HEK293 (cell line): ENCODE measurements at regions not wholly inside any gene's neighbourhood (a gene's known extent, or its start where the extent isn't known, plus 50 kb on each side); places are given as distances from the start of the nearest gene placed in this dataset.
A peak's percentile ranks its signal among the peaks of the same experiment; 100 is the strongest.

ENCODE experiments used
- CTCF ChIA-PET: fragments of 350-600 bp; formaldehyde crosslinking; extraction: SDS; loops from one replicate; lab custom pipeline; 2021; ENCODE audit warnings: antibody characterized with exemption; lab: Yijun Ruan, JAX
- POLR2A ChIA-PET: fragments of 300-600 bp; formaldehyde crosslinking; extraction: SDS; loops from one replicate; lab custom pipeline; 2020; ENCODE audit warnings: antibody characterized with exemption, inconsistent platforms; lab: Yijun Ruan, JAX
- H3K27ac ChIP-seq: fragments of 200-500 bp; sonication (Bioruptor generic); 2 replicates; pipeline ENCODE4 v1.5.1; 2014; ENCODE audit warnings: low read depth, low read length, control low read depth, inconsistent platforms; ENCODE audit errors: extremely low read depth
- H3K36me3 ChIP-seq, 2 experiments: fragments of 200-500 bp in 1 of 2; sonication (Bioruptor generic) in 1 of 2; 1 replicate in 1 of 2; 2 replicates in 1 of 2; pipeline ENCODE4 v1.5.1; 2014 to 2017; ENCODE audit warnings: inconsistent platforms in 2 of 2, low read length in 2 of 2; ENCODE audit not compliant: control insufficient read depth in 2 of 2, insufficient read depth in 1 of 2
- H3K4me1 ChIP-seq: fragments of 200-500 bp; sonication (Bioruptor generic); 2 replicates; pipeline ENCODE4 v1.5.1; 2014; ENCODE audit warnings: mild to moderate bottlenecking, low read length, inconsistent platforms; ENCODE audit not compliant: control insufficient read depth, insufficient read depth
- H3K4me3 ChIP-seq: 2 replicates; pipeline ENCODE4 v1.5.1; 2011; ENCODE audit warnings: low read depth, mild to moderate bottlenecking, control low read depth, low read length, moderate library complexity
- H3K9me3 ChIP-seq: fragments of 200-500 bp; sonication (Bioruptor generic); 2 replicates; pipeline ENCODE4 v1.5.1; 2014; ENCODE audit warnings: low read depth, low read length, inconsistent platforms; ENCODE audit not compliant: control insufficient read depth, insufficient read depth
- ATF2 ChIP-seq: fragments of 450-650 bp; formaldehyde crosslinking; IDR thresholded peaks from 2 replicates; pipeline ENCODE4 v1.5.1; 2016; ENCODE audit warnings: missing biosample characterization, missing genetic modification characterization, low read depth
- IKZF3 ChIP-seq: fragments of 450-650 bp; IDR thresholded peaks from 2 replicates; pipeline ENCODE4 v1.5.0; 2018; ENCODE audit warnings: missing biosample characterization, mild to moderate bottlenecking, missing genetic modification characterization, moderate library complexity
- REPIN1 ChIP-seq: fragments of 450-650 bp; formaldehyde crosslinking; IDR thresholded peaks from 2 replicates; pipeline ENCODE4 v1.5.1; 2017; ENCODE audit warnings: missing biosample characterization, missing genetic modification characterization, low read depth
- ZBTB21 ChIP-seq: fragments of 450-650 bp; formaldehyde crosslinking; IDR thresholded peaks from 2 replicates; pipeline ENCODE4 v1.5.1; 2017; ENCODE audit warnings: missing biosample characterization, missing genetic modification characterization
- ZFP3 ChIP-seq: fragments of 450-650 bp; formaldehyde crosslinking; IDR thresholded peaks from 2 replicates; pipeline ENCODE4 v1.5.1; 2016; ENCODE audit warnings: low read depth, missing biosample characterization, missing genetic modification characterization
- ZFP69B ChIP-seq: fragments of 450-650 bp; formaldehyde crosslinking; IDR thresholded peaks from 2 replicates; pipeline ENCODE4 v1.5.1; 2016; ENCODE audit warnings: missing biosample characterization, missing genetic modification characterization
- ZNF121 ChIP-seq: fragments of 450-650 bp; formaldehyde crosslinking; IDR thresholded peaks from 2 replicates; pipeline ENCODE4 v1.5.1; 2016; ENCODE audit warnings: missing biosample characterization, missing genetic modification characterization
- ZNF138 ChIP-seq: fragments of 450-650 bp; formaldehyde crosslinking; IDR thresholded peaks from 2 replicates; pipeline ENCODE4 v1.5.1; 2016; ENCODE audit warnings: missing biosample characterization, missing genetic modification characterization, borderline replicate concordance
- ZNF169 ChIP-seq: fragments of 450-650 bp; formaldehyde crosslinking; IDR thresholded peaks from 2 replicates; pipeline ENCODE4 v1.5.1; 2016; ENCODE audit warnings: missing biosample characterization, missing genetic modification characterization
- ZNF19 ChIP-seq: fragments of 450-650 bp; formaldehyde crosslinking; IDR thresholded peaks from 2 replicates; pipeline ENCODE4; 2016; ENCODE audit warnings: missing biosample characterization, missing genetic modification characterization, low read depth
- ZNF221 ChIP-seq: fragments of 450-650 bp; formaldehyde crosslinking; IDR thresholded peaks from 2 replicates; pipeline ENCODE4 v1.5.1; 2017; ENCODE audit warnings: missing biosample characterization, missing genetic modification characterization, borderline replicate concordance
- ZNF239 ChIP-seq: fragments of 450-650 bp; formaldehyde crosslinking; IDR thresholded peaks from 2 replicates; pipeline ENCODE4 v1.5.1; 2016; ENCODE audit warnings: missing biosample characterization, missing genetic modification characterization
- ZNF24 ChIP-seq: fragments of 450-650 bp; formaldehyde crosslinking; IDR thresholded peaks from 2 replicates; pipeline ENCODE4 v1.5.1; 2016; ENCODE audit warnings: missing biosample characterization, missing genetic modification characterization
- ZNF292 ChIP-seq: fragments of 450-650 bp; formaldehyde crosslinking; IDR thresholded peaks from 2 replicates; pipeline ENCODE4 v1.5.1; 2016; ENCODE audit warnings: low read depth, missing biosample characterization, missing genetic modification characterization, borderline replicate concordance
- ZNF341 ChIP-seq: fragments of 450-650 bp; formaldehyde crosslinking; IDR thresholded peaks from 2 replicates; pipeline ENCODE4; 2016; ENCODE audit warnings: low read depth, missing biosample characterization, missing genetic modification characterization
- ZNF423 ChIP-seq: fragments of 450-650 bp; formaldehyde crosslinking; IDR thresholded peaks from 2 replicates; pipeline ENCODE4 v1.5.1; 2016; ENCODE audit warnings: missing biosample characterization, missing genetic modification characterization
- ZNF514 ChIP-seq: fragments of 450-650 bp; formaldehyde crosslinking; IDR thresholded peaks from 2 replicates; pipeline ENCODE4 v1.5.1; 2016; ENCODE audit warnings: missing biosample characterization, missing genetic modification characterization
- ZNF549 ChIP-seq: fragments of 450-650 bp; IDR thresholded peaks from 2 replicates; pipeline ENCODE4 v1.5.1; 2018; ENCODE audit warnings: missing biosample characterization, missing genetic modification characterization, mild to moderate bottlenecking, inconsistent platforms, moderate library complexity
- ZNF610 ChIP-seq: fragments of 450-650 bp; formaldehyde crosslinking; IDR thresholded peaks from 2 replicates; pipeline ENCODE4 v1.5.1; 2016; ENCODE audit warnings: missing biosample characterization, missing genetic modification characterization, borderline replicate concordance
- ZNF664 ChIP-seq: fragments of 450-650 bp; formaldehyde crosslinking; IDR thresholded peaks from 2 replicates; pipeline ENCODE4 v1.5.1; 2016; ENCODE audit warnings: missing biosample characterization, missing genetic modification characterization
- ZNF785 ChIP-seq: fragments of 450-650 bp; formaldehyde crosslinking; IDR thresholded peaks from 2 replicates; pipeline ENCODE4 v1.5.1; 2016; ENCODE audit warnings: missing biosample characterization, missing genetic modification characterization
- ZNF792 ChIP-seq: fragments of 450-650 bp; formaldehyde crosslinking; IDR thresholded peaks from 2 replicates; pipeline ENCODE4 v1.5.1; 2016; ENCODE audit warnings: missing biosample characterization, missing genetic modification characterization
- ZNF843 ChIP-seq: fragments of 450-650 bp; formaldehyde crosslinking; IDR thresholded peaks from 2 replicates; pipeline ENCODE4 v1.5.1; 2016; ENCODE audit warnings: missing biosample characterization, missing genetic modification characterization
- ZSCAN30 ChIP-seq: fragments of 450-650 bp; IDR thresholded peaks from 2 replicates; pipeline ENCODE4 v1.5.1; 2018; ENCODE audit warnings: missing biosample characterization, mild to moderate bottlenecking, missing genetic modification characterization, moderate library complexity
- TF ChIP-seq, protein P1 (sequence below): fragments of 450-650 bp; formaldehyde crosslinking; IDR thresholded peaks from 2 replicates; pipeline ENCODE4 v1.5.1; 2016; ENCODE audit warnings: missing biosample characterization, missing genetic modification characterization
- TF ChIP-seq, protein P2 (sequence below): fragments of 450-650 bp; formaldehyde crosslinking; IDR thresholded peaks from 2 replicates; pipeline ENCODE4 v1.5.1; 2016; ENCODE audit warnings: missing biosample characterization, missing genetic modification characterization
- TF ChIP-seq, protein P3 (sequence below): fragments of 450-650 bp; formaldehyde crosslinking; IDR thresholded peaks from 2 replicates; pipeline ENCODE4 v1.5.1; 2016; ENCODE audit warnings: missing biosample characterization, missing genetic modification characterization
- TF ChIP-seq, protein P4 (sequence below): fragments of 450-650 bp; formaldehyde crosslinking; IDR thresholded peaks from 2 replicates; pipeline ENCODE4 v1.5.1; 2016; ENCODE audit warnings: missing biosample characterization, missing genetic modification characterization
- TF ChIP-seq, protein P5 (sequence below): fragments of 450-650 bp; formaldehyde crosslinking; IDR thresholded peaks from 2 replicates; pipeline ENCODE4 v1.5.1; 2016; ENCODE audit warnings: missing biosample characterization, missing genetic modification characterization

DNA sequence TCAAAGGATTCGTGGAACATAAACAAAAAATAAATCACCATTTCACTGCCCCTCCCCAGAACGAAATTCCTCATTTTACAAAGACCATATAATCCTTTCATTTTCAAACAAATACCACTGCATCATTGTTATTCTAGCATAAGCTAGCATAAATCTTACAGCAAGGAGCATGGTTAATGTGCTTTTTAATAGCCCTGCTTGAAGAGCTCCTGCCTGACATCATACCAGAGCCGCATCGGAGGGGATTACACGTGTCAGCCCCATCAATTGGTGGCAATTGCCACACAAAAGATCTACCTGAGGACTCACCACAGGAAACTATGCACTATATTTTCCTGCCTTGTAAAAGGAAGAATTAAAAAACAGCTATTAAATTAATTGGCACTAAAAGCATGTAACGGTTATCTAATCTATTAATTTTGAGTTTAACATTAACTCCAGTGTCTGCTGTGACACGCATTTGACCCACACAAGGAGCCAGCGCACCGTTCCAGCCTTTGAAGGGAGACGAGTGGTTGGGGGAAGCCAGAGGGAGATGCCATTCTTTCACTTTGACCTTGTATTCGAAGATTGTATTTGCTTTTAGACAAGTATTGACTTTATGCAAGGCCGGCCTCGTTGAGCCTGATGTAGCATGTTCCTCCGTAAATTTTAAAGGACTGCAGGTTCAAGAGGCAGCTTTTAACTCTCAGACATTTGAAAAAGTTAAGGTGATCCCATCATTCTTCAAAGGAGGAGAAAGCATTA, 261.1 kb upstream of the RNF32 start (continued):
- TF ChIP-seq ZNF423 (tag by site-specific recombination), result no peak
- TF ChIP-seq ZNF169 (tag by site-specific recombination), result no peak
- TF ChIP-seq REPIN1, result no peak
- TF ChIP-seq ZNF19 (tag by site-specific recombination), result no peak
- TF ChIP-seq ATF2 (tag by site-specific recombination), result 0 out of 2 replicates have a peak, but pooled peaks have one; percentile 25
- no peak for TF ChIP-seq ZNF514
- no peak for TF ChIP-seq ZNF664 (tag by site-specific recombination)
- TF ChIP-seq, protein P1, sequence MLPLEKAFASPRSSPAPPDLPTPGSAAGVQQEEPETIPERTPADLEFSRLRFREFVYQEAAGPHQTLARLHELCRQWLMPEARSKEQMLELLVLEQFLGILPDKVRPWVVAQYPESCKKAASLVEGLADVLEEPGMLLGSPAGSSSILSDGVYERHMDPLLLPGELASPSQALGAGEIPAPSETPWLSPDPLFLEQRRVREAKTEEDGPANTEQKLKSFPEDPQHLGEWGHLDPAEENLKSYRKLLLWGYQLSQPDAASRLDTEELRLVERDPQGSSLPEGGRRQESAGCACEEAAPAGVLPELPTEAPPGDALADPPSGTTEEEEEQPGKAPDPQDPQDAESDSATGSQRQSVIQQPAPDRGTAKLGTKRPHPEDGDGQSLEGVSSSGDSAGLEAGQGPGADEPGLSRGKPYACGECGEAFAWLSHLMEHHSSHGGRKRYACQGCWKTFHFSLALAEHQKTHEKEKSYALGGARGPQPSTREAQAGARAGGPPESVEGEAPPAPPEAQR (tag by site-specific recombination), result no peak
- no peak for TF ChIP-seq ZNF138
- TF ChIP-seq, protein P2, sequence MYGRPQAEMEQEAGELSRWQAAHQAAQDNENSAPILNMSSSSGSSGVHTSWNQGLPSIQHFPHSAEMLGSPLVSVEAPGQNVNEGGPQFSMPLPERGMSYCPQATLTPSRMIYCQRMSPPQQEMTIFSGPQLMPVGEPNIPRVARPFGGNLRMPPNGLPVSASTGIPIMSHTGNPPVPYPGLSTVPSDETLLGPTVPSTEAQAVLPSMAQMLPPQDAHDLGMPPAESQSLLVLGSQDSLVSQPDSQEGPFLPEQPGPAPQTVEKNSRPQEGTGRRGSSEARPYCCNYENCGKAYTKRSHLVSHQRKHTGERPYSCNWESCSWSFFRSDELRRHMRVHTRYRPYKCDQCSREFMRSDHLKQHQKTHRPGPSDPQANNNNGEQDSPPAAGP (tag by site-specific recombination), result no peak
- no peak for TF ChIP-seq ZNF549
- TF ChIP-seq ZNF785 (tag by site-specific recombination), result no peak

DNA sequence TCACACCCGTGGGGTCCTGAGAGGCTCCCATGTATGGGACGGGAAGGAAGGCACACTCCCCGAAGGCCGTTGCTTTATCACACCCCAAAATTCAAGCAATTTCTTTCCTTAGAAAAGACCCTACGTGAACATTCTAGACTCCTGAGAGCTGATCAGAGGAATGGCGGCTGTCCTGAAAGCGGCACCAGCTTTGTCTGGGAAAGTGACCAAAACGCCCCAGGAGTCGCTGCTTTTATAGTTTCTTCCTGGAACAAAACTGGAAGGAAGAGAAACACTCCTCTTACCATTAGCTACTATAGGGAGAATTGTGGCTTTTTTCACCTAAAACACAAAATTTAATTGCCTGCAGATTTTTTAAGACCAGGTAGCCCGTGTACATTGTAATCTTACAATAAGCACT, 261.8 kb upstream of the RNF32 start:
- no peaks in the 10 kb centered on the region for H3K36me3 ChIP-seq
- H3K4me3 ChIP-seq, result no peak overlapping the region
- no peaks in the 10 kb centered on the region for H3K9me3 ChIP-seq
- no peak overlapping the region for H3K27ac ChIP-seq
- H3K4me1 ChIP-seq, result no peaks in the 10 kb centered on the region
- POLR2A ChIA-PET, result no interaction called here
- CTCF ChIA-PET, result no interaction called here
- no peak for TF ChIP-seq ZFP3 (tag by site-specific recombination)
- TF ChIP-seq ZNF292 (tag by site-specific recombination), result no peak
- no peak for TF ChIP-seq ZNF843 (tag by site-specific recombination)
- TF ChIP-seq ZNF121 (tag by site-specific recombination), result no peak
- TF ChIP-seq ZNF239, result no peak
- TF ChIP-seq ZNF341, result no peak
- TF ChIP-seq ZFP69B (tag by site-specific recombination), result no peak
- TF ChIP-seq, protein P3, sequence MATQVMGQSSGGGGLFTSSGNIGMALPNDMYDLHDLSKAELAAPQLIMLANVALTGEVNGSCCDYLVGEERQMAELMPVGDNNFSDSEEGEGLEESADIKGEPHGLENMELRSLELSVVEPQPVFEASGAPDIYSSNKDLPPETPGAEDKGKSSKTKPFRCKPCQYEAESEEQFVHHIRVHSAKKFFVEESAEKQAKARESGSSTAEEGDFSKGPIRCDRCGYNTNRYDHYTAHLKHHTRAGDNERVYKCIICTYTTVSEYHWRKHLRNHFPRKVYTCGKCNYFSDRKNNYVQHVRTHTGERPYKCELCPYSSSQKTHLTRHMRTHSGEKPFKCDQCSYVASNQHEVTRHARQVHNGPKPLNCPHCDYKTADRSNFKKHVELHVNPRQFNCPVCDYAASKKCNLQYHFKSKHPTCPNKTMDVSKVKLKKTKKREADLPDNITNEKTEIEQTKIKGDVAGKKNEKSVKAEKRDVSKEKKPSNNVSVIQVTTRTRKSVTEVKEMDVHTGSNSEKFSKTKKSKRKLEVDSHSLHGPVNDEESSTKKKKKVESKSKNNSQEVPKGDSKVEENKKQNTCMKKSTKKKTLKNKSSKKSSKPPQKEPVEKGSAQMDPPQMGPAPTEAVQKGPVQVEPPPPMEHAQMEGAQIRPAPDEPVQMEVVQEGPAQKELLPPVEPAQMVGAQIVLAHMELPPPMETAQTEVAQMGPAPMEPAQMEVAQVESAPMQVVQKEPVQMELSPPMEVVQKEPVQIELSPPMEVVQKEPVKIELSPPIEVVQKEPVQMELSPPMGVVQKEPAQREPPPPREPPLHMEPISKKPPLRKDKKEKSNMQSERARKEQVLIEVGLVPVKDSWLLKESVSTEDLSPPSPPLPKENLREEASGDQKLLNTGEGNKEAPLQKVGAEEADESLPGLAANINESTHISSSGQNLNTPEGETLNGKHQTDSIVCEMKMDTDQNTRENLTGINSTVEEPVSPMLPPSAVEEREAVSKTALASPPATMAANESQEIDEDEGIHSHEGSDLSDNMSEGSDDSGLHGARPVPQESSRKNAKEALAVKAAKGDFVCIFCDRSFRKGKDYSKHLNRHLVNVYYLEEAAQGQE (tag by site-specific recombination), result no peak
- no peak for TF ChIP-seq ZSCAN30 (tag by site-specific recombination)
- TF ChIP-seq ZNF24 (tag by site-specific recombination), result no peak
- no peak for TF ChIP-seq ZNF792 (tag by site-specific recombination)
- no peak for TF ChIP-seq ZBTB21 (tag by site-specific recombination)
- TF ChIP-seq, protein P4, sequence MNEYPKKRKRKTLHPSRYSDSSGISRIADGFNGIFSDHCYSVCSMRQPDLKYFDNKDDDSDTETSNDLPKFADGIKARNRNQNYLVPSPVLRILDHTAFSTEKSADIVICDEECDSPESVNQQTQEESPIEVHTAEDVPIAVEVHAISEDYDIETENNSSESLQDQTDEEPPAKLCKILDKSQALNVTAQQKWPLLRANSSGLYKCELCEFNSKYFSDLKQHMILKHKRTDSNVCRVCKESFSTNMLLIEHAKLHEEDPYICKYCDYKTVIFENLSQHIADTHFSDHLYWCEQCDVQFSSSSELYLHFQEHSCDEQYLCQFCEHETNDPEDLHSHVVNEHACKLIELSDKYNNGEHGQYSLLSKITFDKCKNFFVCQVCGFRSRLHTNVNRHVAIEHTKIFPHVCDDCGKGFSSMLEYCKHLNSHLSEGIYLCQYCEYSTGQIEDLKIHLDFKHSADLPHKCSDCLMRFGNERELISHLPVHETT (tag by site-specific recombination), result no peak
- TF ChIP-seq ZNF221, result no peak
- TF ChIP-seq, protein P5, sequence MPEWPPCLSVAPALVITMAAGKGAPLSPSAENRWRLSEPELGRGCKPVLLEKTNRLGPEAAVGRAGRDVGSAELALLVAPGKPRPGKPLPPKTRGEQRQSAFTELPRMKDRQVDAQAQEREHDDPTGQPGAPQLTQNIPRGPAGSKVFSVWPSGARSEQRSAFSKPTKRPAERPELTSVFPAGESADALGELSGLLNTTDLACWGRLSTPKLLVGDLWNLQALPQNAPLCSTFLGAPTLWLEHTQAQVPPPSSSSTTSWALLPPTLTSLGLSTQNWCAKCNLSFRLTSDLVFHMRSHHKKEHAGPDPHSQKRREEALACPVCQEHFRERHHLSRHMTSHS (tag by site-specific recombination), result no peak
- TF ChIP-seq ZNF610 (tag by site-specific recombination), result no peak
- no peak for TF ChIP-seq IKZF3 (tag by site-specific recombination)
